ENCODE measurements at regions not wholly inside any gene's neighbourhood (a gene's known extent, or its start where the extent isn't known, plus 50 kb on each side); places are given as distances from the start of the nearest gene placed in this dataset.

DNA sequence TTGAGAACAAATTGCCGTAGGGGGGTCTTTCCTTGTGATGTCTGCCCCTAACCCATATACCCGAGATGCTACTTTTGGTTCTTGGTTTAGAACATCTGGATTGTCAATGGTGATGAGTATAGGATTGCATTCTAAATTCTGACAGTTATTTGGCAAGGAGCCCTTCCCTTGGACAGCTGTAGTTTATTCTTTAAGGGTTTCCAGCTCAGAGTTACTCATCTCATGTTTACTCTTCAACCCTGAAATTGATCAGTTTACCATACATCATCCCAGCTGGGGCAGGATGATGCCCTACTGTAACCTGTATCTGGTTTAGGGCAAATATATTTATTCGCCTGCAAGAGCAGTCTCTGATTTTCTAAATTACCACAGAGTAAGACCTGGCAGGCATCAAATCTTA, 85.7 kb upstream of the XCR1 start:
- no peaks in the 10 kb centered on the region for H3K27me3 ChIP-seq (ENCODE audit: insufficient read depth, low read depth, low read length)
- H4K20me1 ChIP-seq (ENCODE audit: insufficient read depth): no peaks in the 10 kb centered on the region
- no peaks in the 10 kb centered on the region for H3K9me3 ChIP-seq (ENCODE audit: low read length)
- TF ChIP-seq MXI1 (conservative IDR thresholded peaks at IDR 0.05; ENCODE audit: poor library complexity, severe bottlenecking) (no peak), REST (IDR thresholded peaks at IDR 0.05; ENCODE audit: borderline replicate concordance) (no peak), SMC3 (conservative IDR thresholded peaks at IDR 0.05; ENCODE audit: poor library complexity) (no peak), EP300 (conservative IDR thresholded peaks at IDR 0.05; ENCODE audit: poor library complexity, severe bottlenecking) (no peak), POLR2AphosphoS5 (IDR thresholded peaks at IDR 0.05) (no peak), EZH2 (IDR thresholded peaks at IDR 0.05; ENCODE audit: borderline replicate concordance, insufficient read depth, low read length, poor library complexity, severe bottlenecking) (no peak), TAF1 (IDR thresholded peaks at IDR 0.05; ENCODE audit: low read depth) (no peak), RAD21 (conservative IDR thresholded peaks at IDR 0.05) (no peak)
- TF ChIP-seq, protein P1, sequence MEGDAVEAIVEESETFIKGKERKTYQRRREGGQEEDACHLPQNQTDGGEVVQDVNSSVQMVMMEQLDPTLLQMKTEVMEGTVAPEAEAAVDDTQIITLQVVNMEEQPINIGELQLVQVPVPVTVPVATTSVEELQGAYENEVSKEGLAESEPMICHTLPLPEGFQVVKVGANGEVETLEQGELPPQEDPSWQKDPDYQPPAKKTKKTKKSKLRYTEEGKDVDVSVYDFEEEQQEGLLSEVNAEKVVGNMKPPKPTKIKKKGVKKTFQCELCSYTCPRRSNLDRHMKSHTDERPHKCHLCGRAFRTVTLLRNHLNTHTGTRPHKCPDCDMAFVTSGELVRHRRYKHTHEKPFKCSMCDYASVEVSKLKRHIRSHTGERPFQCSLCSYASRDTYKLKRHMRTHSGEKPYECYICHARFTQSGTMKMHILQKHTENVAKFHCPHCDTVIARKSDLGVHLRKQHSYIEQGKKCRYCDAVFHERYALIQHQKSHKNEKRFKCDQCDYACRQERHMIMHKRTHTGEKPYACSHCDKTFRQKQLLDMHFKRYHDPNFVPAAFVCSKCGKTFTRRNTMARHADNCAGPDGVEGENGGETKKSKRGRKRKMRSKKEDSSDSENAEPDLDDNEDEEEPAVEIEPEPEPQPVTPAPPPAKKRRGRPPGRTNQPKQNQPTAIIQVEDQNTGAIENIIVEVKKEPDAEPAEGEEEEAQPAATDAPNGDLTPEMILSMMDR (IDR thresholded peaks at IDR 0.05; ENCODE audit: poor library complexity, severe bottlenecking): no peak
- H3F3A ChIP-seq (ENCODE audit: insufficient read depth, low read length, poor library complexity, severe bottlenecking): no peaks in the 10 kb centered on the region
- no peaks in the 10 kb centered on the region for H3K79me2 ChIP-seq (replicated peaks; ENCODE audit: insufficient read depth, low read length)
- no peak overlapping the region for H2AFZ ChIP-seq (ENCODE audit: low read depth, low read length)
- H3K9me2 ChIP-seq (ENCODE audit: insufficient read depth, low read length): no peaks in the 10 kb centered on the region
- H3K27ac ChIP-seq (ENCODE audit: low read length): no peak overlapping the region
- no peak overlapping the region for H3K9ac ChIP-seq (ENCODE audit: low read length)
- no peaks in the 10 kb centered on the region for H3K36me3 ChIP-seq (ENCODE audit: insufficient read depth, low read length)
- H3K4me3 ChIP-seq (ENCODE audit: low read length): no peak overlapping the region
- no peak overlapping the region for H3K4me2 ChIP-seq (ENCODE audit: low read length)

DNA sequence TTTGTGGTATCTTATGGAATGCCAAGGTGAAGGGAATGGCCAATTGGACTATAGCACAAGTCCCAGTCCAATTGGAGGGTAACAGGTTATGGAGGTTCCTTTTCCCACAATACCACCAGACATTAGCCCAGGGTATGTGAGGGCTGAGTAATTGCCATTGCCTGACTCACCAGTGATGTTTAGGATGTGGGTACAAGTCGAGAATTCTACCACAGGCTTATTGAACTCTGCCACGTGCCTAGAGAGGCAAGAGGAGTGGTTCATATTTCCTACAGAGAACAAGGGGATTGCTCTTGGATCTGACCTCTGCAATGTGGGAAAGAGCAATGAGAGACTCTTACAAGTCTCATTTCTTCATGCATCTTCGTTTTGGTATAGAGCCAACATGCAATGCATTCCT, 85.0 kb upstream of the XCR1 start:
- Histone ChIP-seq H3K9ac (ENCODE audit: low read length) (no peak overlapping the region), H2AFZ (ENCODE audit: low read depth, low read length) (no peak overlapping the region), H3K4me3 (ENCODE audit: low read length) (no peak overlapping the region), H4K20me1 (ENCODE audit: insufficient read depth) (no peaks in the 10 kb centered on the region), H3K4me2 (ENCODE audit: low read length) (no peak overlapping the region), H3K9me2 (ENCODE audit: insufficient read depth, low read length) (no peaks in the 10 kb centered on the region), H3F3A (ENCODE audit: insufficient read depth, low read length, poor library complexity, severe bottlenecking) (no peaks in the 10 kb centered on the region), H3K9me3 (ENCODE audit: low read length) (no peaks in the 10 kb centered on the region), H3K36me3 (ENCODE audit: insufficient read depth, low read length) (no peaks in the 10 kb centered on the region), H3K79me2 (replicated peaks; ENCODE audit: insufficient read depth, low read length) (no peaks in the 10 kb centered on the region), H3K27me3 (ENCODE audit: insufficient read depth, low read depth, low read length) (no peaks in the 10 kb centered on the region), H3K27ac (ENCODE audit: low read length) (no peak overlapping the region)
- TF ChIP-seq MXI1 (conservative IDR thresholded peaks at IDR 0.05; ENCODE audit: poor library complexity, severe bottlenecking) (no peak), RAD21 (conservative IDR thresholded peaks at IDR 0.05) (no peak), REST (IDR thresholded peaks at IDR 0.05; ENCODE audit: borderline replicate concordance) (no peak), TAF1 (IDR thresholded peaks at IDR 0.05; ENCODE audit: low read depth) (no peak), POLR2AphosphoS5 (IDR thresholded peaks at IDR 0.05) (no peak), EZH2 (IDR thresholded peaks at IDR 0.05; ENCODE audit: borderline replicate concordance, insufficient read depth, low read length, poor library complexity, severe bottlenecking) (no peak), EP300 (conservative IDR thresholded peaks at IDR 0.05; ENCODE audit: poor library complexity, severe bottlenecking) (no peak), SMC3 (conservative IDR thresholded peaks at IDR 0.05; ENCODE audit: poor library complexity) (no peak)
- TF ChIP-seq, protein P1 (IDR thresholded peaks at IDR 0.05; ENCODE audit: poor library complexity, severe bottlenecking): no peak
